ENCODE measurements at regions not wholly inside any gene's neighbourhood (a gene's known extent, or its start where the extent isn't known, plus 50 kb on each side); places are given as distances from the start of the nearest gene placed in this dataset.
A peak's percentile ranks its signal among the peaks of the same experiment; 100 is the strongest.

GRCh38 chr2:215553946-215554345 is 118.1 kb upstream of the FN1 start:
- Histone ChIP-seq H3K79me2 (ENCODE audit: insufficient read depth, low read length) (no peaks in the 10 kb centered on the region), H3K4me2 (ENCODE audit: insufficient read depth, low read length) (no peak overlapping the region), H3K27me3 (ENCODE audit: insufficient read depth, low read length) (no peaks in the 10 kb centered on the region), H2AFZ (ENCODE audit: low read length) (no peak overlapping the region), H3K4me3 (ENCODE audit: insufficient read depth, low read length) (no peak overlapping the region), H3K9me3 (ENCODE audit: low read depth, low read length) (no peaks in the 10 kb centered on the region), H3K4me1 (ENCODE audit: insufficient read depth, low read length) (peaks cover 12% of the 10 kb centered on the region), H3K27ac (ENCODE audit: low read depth, low read length) (no peak overlapping the region), H4K20me1 (ENCODE audit: insufficient read depth, low read length) (no peaks in the 10 kb centered on the region), H3K36me3 (ENCODE audit: insufficient read depth, low read length) (no peaks in the 10 kb centered on the region)
- DNase-seq (ENCODE audit: insufficient read length, low spot score, missing footprints): no peak
- TF ChIP-seq, protein P1, sequence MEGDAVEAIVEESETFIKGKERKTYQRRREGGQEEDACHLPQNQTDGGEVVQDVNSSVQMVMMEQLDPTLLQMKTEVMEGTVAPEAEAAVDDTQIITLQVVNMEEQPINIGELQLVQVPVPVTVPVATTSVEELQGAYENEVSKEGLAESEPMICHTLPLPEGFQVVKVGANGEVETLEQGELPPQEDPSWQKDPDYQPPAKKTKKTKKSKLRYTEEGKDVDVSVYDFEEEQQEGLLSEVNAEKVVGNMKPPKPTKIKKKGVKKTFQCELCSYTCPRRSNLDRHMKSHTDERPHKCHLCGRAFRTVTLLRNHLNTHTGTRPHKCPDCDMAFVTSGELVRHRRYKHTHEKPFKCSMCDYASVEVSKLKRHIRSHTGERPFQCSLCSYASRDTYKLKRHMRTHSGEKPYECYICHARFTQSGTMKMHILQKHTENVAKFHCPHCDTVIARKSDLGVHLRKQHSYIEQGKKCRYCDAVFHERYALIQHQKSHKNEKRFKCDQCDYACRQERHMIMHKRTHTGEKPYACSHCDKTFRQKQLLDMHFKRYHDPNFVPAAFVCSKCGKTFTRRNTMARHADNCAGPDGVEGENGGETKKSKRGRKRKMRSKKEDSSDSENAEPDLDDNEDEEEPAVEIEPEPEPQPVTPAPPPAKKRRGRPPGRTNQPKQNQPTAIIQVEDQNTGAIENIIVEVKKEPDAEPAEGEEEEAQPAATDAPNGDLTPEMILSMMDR (IDR thresholded peaks at IDR 0.05; ENCODE audit: extremely low read depth, low read depth, low read length): no peak

DNA sequence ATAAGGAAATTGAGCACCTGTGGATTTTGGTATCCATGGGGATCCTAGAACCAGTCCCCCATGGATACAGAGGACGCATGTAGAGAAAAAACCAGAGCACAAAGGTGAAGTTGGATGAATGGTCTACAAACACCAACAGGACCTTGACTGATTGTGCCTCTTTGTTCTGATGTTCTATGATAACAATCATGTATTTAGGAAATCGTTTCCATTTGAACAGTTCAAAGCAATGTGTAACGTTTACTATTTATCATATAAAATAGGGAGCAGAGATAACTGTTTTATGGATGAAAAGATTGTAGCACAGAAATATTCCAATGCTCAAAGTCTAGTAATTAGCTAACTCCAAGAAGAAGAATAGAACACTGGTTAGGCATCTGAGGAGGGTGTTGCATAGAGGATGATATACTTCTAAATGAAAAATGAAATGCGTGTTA is 116.3 kb upstream of the FN1 start:
- Histone ChIP-seq H3K36me3 (ENCODE audit: insufficient read depth, low read length) (no peaks in the 10 kb centered on the region), H3K4me3 (ENCODE audit: insufficient read depth, low read length) (no peak overlapping the region), H3K27me3 (ENCODE audit: insufficient read depth, low read length) (no peaks in the 10 kb centered on the region), H3K4me1 (ENCODE audit: insufficient read depth, low read length) (peaks cover 20% of the 10 kb centered on the region), H2AFZ (ENCODE audit: low read length) (no peak overlapping the region), H3K79me2 (ENCODE audit: insufficient read depth, low read length) (no peaks in the 10 kb centered on the region), H4K20me1 (ENCODE audit: insufficient read depth, low read length) (no peaks in the 10 kb centered on the region), H3K4me2 (ENCODE audit: insufficient read depth, low read length) (no peak overlapping the region), H3K9me3 (ENCODE audit: low read depth, low read length) (no peaks in the 10 kb centered on the region), H3K27ac (ENCODE audit: low read depth, low read length) (no peak overlapping the region)
- TF ChIP-seq, protein P1 (IDR thresholded peaks at IDR 0.05; ENCODE audit: extremely low read depth, low read depth, low read length): no peak
- DNase-seq (ENCODE audit: insufficient read length, low spot score, missing footprints): no peak

- no peaks in the 10 kb centered on the region for H4K20me1 ChIP-seq (ENCODE audit: insufficient read depth, low read length)
- TF ChIP-seq, protein P1 (IDR thresholded peaks at IDR 0.05; ENCODE audit: extremely low read depth, low read depth, low read length): no peak
- no peak overlapping the region for H3K4me2 ChIP-seq (ENCODE audit: insufficient read depth, low read length)
- H3K4me3 ChIP-seq (ENCODE audit: insufficient read depth, low read length): no peak overlapping the region
- no peaks in the 10 kb centered on the region for H3K79me2 ChIP-seq (ENCODE audit: insufficient read depth, low read length)
- H3K27me3 ChIP-seq (ENCODE audit: insufficient read depth, low read length): no peaks in the 10 kb centered on the region
- no peaks in the 10 kb centered on the region for H3K36me3 ChIP-seq (ENCODE audit: insufficient read depth, low read length)
- no peak overlapping the region for H3K27ac ChIP-seq (ENCODE audit: low read depth, low read length)
- no peaks in the 10 kb centered on the region for H3K9me3 ChIP-seq (ENCODE audit: low read depth, low read length)
- peaks cover 20% of the 10 kb centered on the region for H3K4me1 ChIP-seq (ENCODE audit: insufficient read depth, low read length)
- H2AFZ ChIP-seq (ENCODE audit: low read length): no peak overlapping the region
- no peak for DNase-seq (ENCODE audit: insufficient read length, low spot score, missing footprints)
Observed at GRCh38 chr2:215550331-215550730, 114.5 kb upstream of the FN1 start.

GRCh38 chr2:215548714-215549113 is 112.8 kb upstream of the FN1 start:
- Histone ChIP-seq H3K4me1 (ENCODE audit: insufficient read depth, low read length) (peaks cover 12% of the 10 kb centered on the region), H3K9me3 (ENCODE audit: low read depth, low read length) (no peaks in the 10 kb centered on the region), H3K27ac (ENCODE audit: low read depth, low read length) (peak overlapping the region; percentile 30), H2AFZ (ENCODE audit: low read length) (no peak overlapping the region), H3K36me3 (ENCODE audit: insufficient read depth, low read length) (no peaks in the 10 kb centered on the region), H3K4me3 (ENCODE audit: insufficient read depth, low read length) (no peak overlapping the region), H3K27me3 (ENCODE audit: insufficient read depth, low read length) (no peaks in the 10 kb centered on the region), H4K20me1 (ENCODE audit: insufficient read depth, low read length) (no peaks in the 10 kb centered on the region), H3K4me2 (ENCODE audit: insufficient read depth, low read length) (no peak overlapping the region), H3K79me2 (ENCODE audit: insufficient read depth, low read length) (no peaks in the 10 kb centered on the region)
- DNase-seq (ENCODE audit: insufficient read length, low spot score, missing footprints): peak; percentile 59
- TF ChIP-seq, protein P1 (IDR thresholded peaks at IDR 0.05; ENCODE audit: extremely low read depth, low read depth, low read length): no peak

Data from osteoblast (primary cell).